ENCODE measurements at regions not wholly inside any gene's neighbourhood (a gene's known extent, or its start where the extent isn't known, plus 50 kb on each side); places are given as distances from the start of the nearest gene placed in this dataset.

DNA sequence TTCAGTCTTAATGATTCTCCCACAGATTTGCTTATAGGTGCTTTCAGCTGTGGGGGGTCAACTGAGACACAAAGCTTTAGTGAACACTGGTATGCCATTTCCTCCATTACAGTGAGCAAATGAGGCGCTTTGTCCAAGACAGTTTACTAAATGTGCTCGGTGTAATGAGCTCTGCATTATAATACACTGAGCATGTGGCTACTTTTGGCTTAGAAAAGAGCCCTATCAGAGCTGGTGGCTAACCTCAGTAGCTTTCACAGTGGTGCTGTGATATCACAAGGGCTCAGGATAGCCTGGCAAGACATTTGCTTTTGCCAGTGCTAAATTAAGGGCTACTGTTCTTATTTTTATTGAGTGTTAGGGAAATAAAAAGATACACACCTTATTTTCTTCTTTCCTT, 749.7 kb upstream of the ARPP21 start (continued):
- TF ChIP-seq, protein P1, sequence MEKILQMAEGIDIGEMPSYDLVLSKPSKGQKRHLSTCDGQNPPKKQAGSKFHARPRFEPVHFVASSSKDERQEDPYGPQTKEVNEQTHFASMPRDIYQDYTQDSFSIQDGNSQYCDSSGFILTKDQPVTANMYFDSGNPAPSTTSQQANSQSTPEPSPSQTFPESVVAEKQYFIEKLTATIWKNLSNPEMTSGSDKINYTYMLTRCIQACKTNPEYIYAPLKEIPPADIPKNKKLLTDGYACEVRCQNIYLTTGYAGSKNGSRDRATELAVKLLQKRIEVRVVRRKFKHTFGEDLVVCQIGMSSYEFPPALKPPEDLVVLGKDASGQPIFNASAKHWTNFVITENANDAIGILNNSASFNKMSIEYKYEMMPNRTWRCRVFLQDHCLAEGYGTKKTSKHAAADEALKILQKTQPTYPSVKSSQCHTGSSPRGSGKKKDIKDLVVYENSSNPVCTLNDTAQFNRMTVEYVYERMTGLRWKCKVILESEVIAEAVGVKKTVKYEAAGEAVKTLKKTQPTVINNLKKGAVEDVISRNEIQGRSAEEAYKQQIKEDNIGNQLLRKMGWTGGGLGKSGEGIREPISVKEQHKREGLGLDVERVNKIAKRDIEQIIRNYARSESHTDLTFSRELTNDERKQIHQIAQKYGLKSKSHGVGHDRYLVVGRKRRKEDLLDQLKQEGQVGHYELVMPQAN (conservative IDR thresholded peaks at IDR 0.05): no peak
- TF ChIP-seq ZNF217 (IDR thresholded peaks at IDR 0.05): no peak
- TF ChIP-seq, protein P2, sequence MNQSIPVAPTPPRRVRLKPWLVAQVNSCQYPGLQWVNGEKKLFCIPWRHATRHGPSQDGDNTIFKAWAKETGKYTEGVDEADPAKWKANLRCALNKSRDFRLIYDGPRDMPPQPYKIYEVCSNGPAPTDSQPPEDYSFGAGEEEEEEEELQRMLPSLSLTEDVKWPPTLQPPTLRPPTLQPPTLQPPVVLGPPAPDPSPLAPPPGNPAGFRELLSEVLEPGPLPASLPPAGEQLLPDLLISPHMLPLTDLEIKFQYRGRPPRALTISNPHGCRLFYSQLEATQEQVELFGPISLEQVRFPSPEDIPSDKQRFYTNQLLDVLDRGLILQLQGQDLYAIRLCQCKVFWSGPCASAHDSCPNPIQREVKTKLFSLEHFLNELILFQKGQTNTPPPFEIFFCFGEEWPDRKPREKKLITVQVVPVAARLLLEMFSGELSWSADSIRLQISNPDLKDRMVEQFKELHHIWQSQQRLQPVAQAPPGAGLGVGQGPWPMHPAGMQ (IDR thresholded peaks at IDR 0.05; ENCODE audit: borderline replicate concordance): no peak
- no peak for TF ChIP-seq FOXK2 (IDR thresholded peaks at IDR 0.05)
- TF ChIP-seq STAT1 (conservative IDR thresholded peaks at IDR 0.05): no peak
- TF ChIP-seq, protein P3, sequence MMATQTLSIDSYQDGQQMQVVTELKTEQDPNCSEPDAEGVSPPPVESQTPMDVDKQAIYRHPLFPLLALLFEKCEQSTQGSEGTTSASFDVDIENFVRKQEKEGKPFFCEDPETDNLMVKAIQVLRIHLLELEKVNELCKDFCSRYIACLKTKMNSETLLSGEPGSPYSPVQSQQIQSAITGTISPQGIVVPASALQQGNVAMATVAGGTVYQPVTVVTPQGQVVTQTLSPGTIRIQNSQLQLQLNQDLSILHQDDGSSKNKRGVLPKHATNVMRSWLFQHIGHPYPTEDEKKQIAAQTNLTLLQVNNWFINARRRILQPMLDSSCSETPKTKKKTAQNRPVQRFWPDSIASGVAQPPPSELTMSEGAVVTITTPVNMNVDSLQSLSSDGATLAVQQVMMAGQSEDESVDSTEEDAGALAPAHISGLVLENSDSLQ (IDR thresholded peaks at IDR 0.05): no peak
- no peak for TF ChIP-seq TAF1 (IDR thresholded peaks at IDR 0.05; ENCODE audit: borderline replicate concordance, low read depth, low read length)
- TF ChIP-seq DPF2 (IDR thresholded peaks at IDR 0.05): no peak
- TF ChIP-seq IKZF2 (IDR thresholded peaks at IDR 0.05): no peak

DNA sequence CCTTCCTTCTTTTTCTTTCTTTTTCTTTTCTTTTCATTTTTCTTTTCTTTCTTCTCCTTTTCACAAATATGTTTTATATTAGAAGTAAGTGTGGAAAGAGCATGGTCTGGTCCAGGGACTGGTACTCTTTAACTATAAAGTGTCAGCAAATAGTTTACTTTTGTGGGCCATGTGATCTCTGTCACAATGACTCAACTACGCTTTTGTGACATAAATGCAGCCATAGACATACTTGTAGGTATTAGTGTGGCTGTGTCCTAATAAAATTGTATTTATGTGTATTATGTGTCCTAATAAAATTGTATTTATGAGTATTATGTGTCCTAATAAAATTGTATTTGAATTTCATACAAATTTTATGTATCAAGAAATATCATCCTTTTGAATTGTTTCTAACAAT, 749.1 kb upstream of the ARPP21 start:
- Histone ChIP-seq H3K4me3 (no peak overlapping the region), H3K36me3 (ENCODE audit: control insufficient read depth in 2 of 2, insufficient read depth in 2 of 2, low read length in 1 of 2) (no peaks in the 10 kb centered on the region), H3K27me3 (replicated peaks in 1 of 2; ENCODE audit: control insufficient read depth in 2 of 2, insufficient read depth in 2 of 2, low read length in 1 of 2) (no peaks in the 10 kb centered on the region), H3K27ac (ENCODE audit: control insufficient read depth, insufficient read depth) (no peak overlapping the region), H4K20me1 (ENCODE audit: control insufficient read depth, insufficient read depth) (no peaks in the 10 kb centered on the region), H3K4me1 (ENCODE audit: control insufficient read depth, insufficient read depth, low read length) (no peaks in the 10 kb centered on the region), H2AFZ (ENCODE audit: control insufficient read depth, low read depth, low read length) (no peak overlapping the region), H3K4me2 (ENCODE audit: control insufficient read depth, insufficient read depth) (no peak overlapping the region), H3K79me2 (ENCODE audit: control insufficient read depth, insufficient read depth, low read length) (no peaks in the 10 kb centered on the region), H3K9ac (ENCODE audit: control insufficient read depth, insufficient read depth, low read length) (no peak overlapping the region), H3K9me3 (replicated peaks; ENCODE audit: control insufficient read depth, insufficient read depth, low read length) (no peaks in the 10 kb centered on the region)
- intact Hi-C loops (cut with micrococcal nuclease; ENCODE audit: unreplicated experiment) (no loop called here), in situ Hi-C loops (cut with MboI) (no loop called here)
- ChIA-PET SMC1A (ENCODE audit: uncharacterized antibody, unreplicated experiment) (no interaction called here), RAD21 (ENCODE audit: unreplicated experiment) (no interaction called here), CTCF (no interaction called here), POLR2A (no interaction called here)
- 0% methylated on average over 1 of the region's 1 CpG for WGBS (ENCODE audit: insufficient coverage, insufficient replicate concordance, low lambda C conversion rate, missing lambda C conversion rate)
- DNase-seq (ENCODE audit: low read depth, low spot score) (no peak), FAIRE-seq (no peak), ATAC-seq (no peak)
- BruUV-seq (replicated peaks): no TSS peak
- TF ChIP-seq, protein P4, sequence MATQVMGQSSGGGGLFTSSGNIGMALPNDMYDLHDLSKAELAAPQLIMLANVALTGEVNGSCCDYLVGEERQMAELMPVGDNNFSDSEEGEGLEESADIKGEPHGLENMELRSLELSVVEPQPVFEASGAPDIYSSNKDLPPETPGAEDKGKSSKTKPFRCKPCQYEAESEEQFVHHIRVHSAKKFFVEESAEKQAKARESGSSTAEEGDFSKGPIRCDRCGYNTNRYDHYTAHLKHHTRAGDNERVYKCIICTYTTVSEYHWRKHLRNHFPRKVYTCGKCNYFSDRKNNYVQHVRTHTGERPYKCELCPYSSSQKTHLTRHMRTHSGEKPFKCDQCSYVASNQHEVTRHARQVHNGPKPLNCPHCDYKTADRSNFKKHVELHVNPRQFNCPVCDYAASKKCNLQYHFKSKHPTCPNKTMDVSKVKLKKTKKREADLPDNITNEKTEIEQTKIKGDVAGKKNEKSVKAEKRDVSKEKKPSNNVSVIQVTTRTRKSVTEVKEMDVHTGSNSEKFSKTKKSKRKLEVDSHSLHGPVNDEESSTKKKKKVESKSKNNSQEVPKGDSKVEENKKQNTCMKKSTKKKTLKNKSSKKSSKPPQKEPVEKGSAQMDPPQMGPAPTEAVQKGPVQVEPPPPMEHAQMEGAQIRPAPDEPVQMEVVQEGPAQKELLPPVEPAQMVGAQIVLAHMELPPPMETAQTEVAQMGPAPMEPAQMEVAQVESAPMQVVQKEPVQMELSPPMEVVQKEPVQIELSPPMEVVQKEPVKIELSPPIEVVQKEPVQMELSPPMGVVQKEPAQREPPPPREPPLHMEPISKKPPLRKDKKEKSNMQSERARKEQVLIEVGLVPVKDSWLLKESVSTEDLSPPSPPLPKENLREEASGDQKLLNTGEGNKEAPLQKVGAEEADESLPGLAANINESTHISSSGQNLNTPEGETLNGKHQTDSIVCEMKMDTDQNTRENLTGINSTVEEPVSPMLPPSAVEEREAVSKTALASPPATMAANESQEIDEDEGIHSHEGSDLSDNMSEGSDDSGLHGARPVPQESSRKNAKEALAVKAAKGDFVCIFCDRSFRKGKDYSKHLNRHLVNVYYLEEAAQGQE (IDR thresholded peaks at IDR 0.05; ENCODE audit: low read depth, low read length): no peak
- TF ChIP-seq, protein P5, sequence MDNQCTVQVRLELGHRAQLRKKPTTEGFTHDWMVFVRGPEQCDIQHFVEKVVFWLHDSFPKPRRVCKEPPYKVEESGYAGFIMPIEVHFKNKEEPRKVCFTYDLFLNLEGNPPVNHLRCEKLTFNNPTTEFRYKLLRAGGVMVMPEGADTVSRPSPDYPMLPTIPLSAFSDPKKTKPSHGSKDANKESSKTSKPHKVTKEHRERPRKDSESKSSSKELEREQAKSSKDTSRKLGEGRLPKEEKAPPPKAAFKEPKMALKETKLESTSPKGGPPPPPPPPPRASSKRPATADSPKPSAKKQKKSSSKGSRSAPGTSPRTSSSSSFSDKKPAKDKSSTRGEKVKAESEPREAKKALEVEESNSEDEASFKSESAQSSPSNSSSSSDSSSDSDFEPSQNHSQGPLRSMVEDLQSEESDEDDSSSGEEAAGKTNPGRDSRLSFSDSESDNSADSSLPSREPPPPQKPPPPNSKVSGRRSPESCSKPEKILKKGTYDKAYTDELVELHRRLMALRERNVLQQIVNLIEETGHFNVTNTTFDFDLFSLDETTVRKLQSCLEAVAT (IDR thresholded peaks at IDR 0.05): no peak
- no peak for TF ChIP-seq BACH1 (IDR thresholded peaks at IDR 0.05; ENCODE audit: borderline replicate concordance)
- no peak for TF ChIP-seq SMC3 (IDR thresholded peaks at IDR 0.05; ENCODE audit: borderline replicate concordance, low read length)
- TF ChIP-seq NFYA (IDR thresholded peaks at IDR 0.05; ENCODE audit: borderline replicate concordance, low read depth, low read length): no peak
